Gastrocnemius medialis (tissue), 4 donors: ENCODE measurements at regions not wholly inside any gene's neighbourhood (a gene's known extent, or its start where the extent isn't known, plus 50 kb on each side); places are given as distances from the start of the nearest gene placed in this dataset.

Experiments
- ATAC-seq, 2 donors: fragments of 150-250 bp; one replicate each; pipeline ENCODE4 v1.9.1; 2016
- DNase-seq, 2 donors: peaks; one replicate each; pipeline ENCODE4 v3.0.0-alpha.2; 2019
- H3K27ac ChIP-seq, 4 donors: fragments of 200-600 bp; sonication (generic); 1 replicate in 1 of 4; 2 replicates in 3 of 4; pipeline ENCODE4 v1.5.1; 2016 to 2018; ENCODE audit warnings: mild to moderate bottlenecking in 2 of 4, moderate library complexity in 1 of 4
- H3K27me3 ChIP-seq, 3 donors: fragments of 200-600 bp; sonication (generic) in 2 of 3; 1 replicate in 1 of 3; 2 replicates in 2 of 3; pipeline versions ENCODE4 v1.5.1 to v1.6.0; 2016 to 2019; ENCODE audit warnings: mild to moderate bottlenecking in 1 of 3, moderate library complexity in 1 of 3
- H3K36me3 ChIP-seq, 2 donors: fragments of 200-600 bp; sonication (generic) in 1 of 2; one replicate each; pipeline ENCODE4 v1.5.1; 2017 to 2018
- H3K4me1 ChIP-seq, 2 donors: fragments of 200-600 bp; sonication (generic) in 1 of 2; one replicate each; pipeline ENCODE4 v1.5.1; 2016 to 2017; ENCODE audit warnings: mild to moderate bottlenecking in 2 of 2
- H3K4me3 ChIP-seq, 4 donors: fragments of 200-600 bp; sonication (generic) in 3 of 4; 1 replicate in 1 of 4; 2 replicates in 3 of 4; pipeline ENCODE4 v1.5.1; 2016 to 2019; ENCODE audit warnings: mild to moderate bottlenecking in 2 of 4
- H3K9me3 ChIP-seq, 3 donors: fragments of 200-600 bp; sonication (generic) in 2 of 3; 1 replicate in 1 of 3; 2 replicates in 2 of 3; pipeline ENCODE4 v1.5.1; 2016 to 2019
- POLR2A ChIP-seq, 2 donors: fragments of 450-650 bp; IDR thresholded peaks; one replicate each; pipeline ENCODE4 v1.6.1; 2017; ENCODE audit warnings: antibody characterized with exemption in 2 of 2, mild to moderate bottlenecking in 2 of 2, moderate library complexity in 2 of 2
- in situ Hi-C, 4 donors: fragments of 200-750 bp; cut with MboI; loops; one replicate each; pipeline versions ENCODE4 v1.15.0 to v1.8.0; 2017; ENCODE audit warnings: low sequenced_read_pairs in 4 of 4
- intact Hi-C: fragments of 100-400 bp; cut with DNase I; formaldehyde crosslinking; loops from one replicate; pipeline ENCODE4 v1.15.1; 2023; ENCODE audit warnings: low total_unique reads
- TF ChIP-seq, protein P1 (sequence below), 5 experiments: fragments of 450-650 bp in 3 of 5; fragments of 200-600 bp in 2 of 5; sonication (generic) in 2 of 5; IDR thresholded peaks in 4 of 5; conservative IDR thresholded peaks in 1 of 5; 1 replicate in 4 of 5; 2 replicates in 1 of 5; pipeline ENCODE4 v1.5.1; 2016 to 2019; ENCODE audit warnings: antibody characterized with exemption in 5 of 5, mild to moderate bottlenecking in 3 of 5, moderate library complexity in 3 of 5

DNA sequence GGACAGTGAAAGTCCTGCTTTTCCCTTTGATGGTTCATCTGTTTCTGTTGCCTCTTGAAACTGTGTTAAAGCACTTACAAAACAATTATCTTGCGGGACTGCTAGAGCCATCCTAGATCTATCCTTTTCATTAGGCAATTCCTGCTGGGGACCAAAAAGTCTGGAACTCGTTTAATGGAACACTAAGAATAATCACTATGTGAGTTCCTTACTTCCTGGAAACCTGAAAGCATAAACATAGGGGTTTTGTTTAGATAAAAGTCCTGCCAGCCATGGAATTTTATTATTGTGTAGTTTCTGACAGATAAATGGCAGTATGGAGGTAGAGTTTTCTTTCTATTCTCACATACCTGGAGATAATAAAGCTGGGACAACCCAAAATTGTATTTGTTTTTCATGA is 1133.3 kb downstream of the SORCS3 start:
- H3K4me3 ChIP-seq = no peak overlapping the region
- DNase-seq (no peak), ATAC-seq (no peak)
- no peak for TF ChIP-seq POLR2A (IDR thresholded peaks at IDR 0.05)
- TF ChIP-seq, protein P1, sequence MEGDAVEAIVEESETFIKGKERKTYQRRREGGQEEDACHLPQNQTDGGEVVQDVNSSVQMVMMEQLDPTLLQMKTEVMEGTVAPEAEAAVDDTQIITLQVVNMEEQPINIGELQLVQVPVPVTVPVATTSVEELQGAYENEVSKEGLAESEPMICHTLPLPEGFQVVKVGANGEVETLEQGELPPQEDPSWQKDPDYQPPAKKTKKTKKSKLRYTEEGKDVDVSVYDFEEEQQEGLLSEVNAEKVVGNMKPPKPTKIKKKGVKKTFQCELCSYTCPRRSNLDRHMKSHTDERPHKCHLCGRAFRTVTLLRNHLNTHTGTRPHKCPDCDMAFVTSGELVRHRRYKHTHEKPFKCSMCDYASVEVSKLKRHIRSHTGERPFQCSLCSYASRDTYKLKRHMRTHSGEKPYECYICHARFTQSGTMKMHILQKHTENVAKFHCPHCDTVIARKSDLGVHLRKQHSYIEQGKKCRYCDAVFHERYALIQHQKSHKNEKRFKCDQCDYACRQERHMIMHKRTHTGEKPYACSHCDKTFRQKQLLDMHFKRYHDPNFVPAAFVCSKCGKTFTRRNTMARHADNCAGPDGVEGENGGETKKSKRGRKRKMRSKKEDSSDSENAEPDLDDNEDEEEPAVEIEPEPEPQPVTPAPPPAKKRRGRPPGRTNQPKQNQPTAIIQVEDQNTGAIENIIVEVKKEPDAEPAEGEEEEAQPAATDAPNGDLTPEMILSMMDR (IDR thresholded peaks at IDR 0.05 in 4 of 5, conservative IDR thresholded peaks at IDR 0.05 in 1 of 5) = no peak
- no peaks in the 10 kb centered on the region for H3K36me3 ChIP-seq
- no peaks in the 10 kb centered on the region for H3K27me3 ChIP-seq
- intact Hi-C loops (no loop called here), in situ Hi-C loops (no loop called here)
- H3K27ac ChIP-seq = no peak overlapping the region
- no peaks in the 10 kb centered on the region for H3K9me3 ChIP-seq
- no peaks in the 10 kb centered on the region for H3K4me1 ChIP-seq

DNA sequence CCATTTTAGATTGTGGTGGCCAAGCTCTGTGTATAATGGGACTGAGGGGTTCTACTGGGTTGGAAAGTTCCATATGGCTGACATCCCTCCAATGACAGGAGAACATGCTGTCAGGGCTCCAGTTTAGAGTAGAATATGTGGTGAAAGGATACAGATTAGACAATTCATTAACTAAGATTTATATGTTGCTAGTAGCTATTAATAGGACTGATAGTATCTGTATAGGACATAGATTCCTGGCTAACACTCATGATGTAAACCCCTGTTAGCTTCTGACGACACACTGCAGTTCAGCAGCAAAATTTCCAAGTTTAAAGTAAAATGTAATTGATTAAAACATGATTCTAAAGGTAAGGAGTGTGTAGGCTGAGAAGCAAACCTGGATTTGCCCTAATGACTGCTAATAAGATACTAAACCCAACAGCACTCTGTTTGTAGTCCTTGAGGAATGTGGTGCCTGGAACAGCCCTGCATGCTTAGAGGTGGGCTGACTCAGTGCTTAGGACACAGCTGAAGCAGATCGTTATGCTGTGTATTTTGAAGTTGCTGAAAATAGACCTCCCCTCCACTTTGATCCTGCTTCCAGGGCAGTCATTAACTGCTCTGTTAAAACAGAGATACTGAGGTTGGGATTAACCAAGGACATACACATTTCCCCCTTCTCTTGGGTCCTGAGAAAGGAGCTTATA is 1129.6 kb downstream of the SORCS3 start:
- intact Hi-C loops = no loop called here

DNA sequence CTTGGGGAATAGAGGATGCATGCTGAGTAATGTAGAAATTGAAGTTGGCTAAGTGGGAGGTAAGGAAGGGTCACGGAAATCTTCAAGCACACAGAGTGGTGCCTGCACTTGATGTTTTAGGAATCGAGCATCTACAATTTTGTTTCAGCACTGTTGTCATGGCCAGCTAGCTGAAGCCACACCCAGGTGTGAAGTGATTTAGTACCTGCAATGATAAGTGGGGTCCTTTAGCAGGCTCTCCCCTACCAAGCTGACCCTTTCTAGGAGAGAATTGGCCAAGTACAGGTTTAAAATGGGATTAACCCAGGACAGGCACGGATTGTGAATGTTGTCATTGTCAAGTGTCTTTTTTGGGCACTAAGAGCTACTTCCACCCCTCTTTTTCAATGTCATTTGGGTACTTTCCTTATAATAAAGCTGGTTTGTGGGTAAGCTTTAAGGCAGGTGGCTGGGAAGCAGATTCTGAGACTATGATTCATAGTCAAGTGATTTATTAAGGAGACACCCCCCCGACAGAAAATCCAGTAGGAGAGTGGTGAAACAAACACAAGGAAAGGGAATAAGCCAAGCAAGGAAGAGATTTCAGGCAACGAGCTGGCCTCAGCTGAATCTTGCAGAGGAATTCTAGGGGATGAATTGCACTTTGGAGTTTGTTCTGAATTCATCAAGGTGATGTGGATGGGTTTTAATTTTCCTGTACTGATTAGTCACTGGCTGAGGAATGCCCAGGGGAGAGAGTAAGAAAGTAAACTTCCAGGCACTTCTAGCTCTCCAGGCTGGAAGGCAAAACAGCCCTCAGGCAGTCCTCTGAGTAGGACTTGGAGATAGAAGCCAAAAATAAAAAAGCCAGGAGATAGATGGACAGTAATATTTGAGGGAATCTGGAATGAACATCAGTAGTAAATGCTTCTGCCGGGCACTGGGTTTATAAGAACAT is 1128.4 kb downstream of the SORCS3 start:
- DNase-seq (no peak), ATAC-seq (no peak)
- H3K4me1 ChIP-seq = no peaks in the 10 kb centered on the region
- no peaks in the 10 kb centered on the region for H3K9me3 ChIP-seq
- no peaks in the 10 kb centered on the region for H3K36me3 ChIP-seq
- intact Hi-C loops (no loop called here), in situ Hi-C loops (no loop called here)
- no peak overlapping the region for H3K4me3 ChIP-seq
- TF ChIP-seq, protein P1 (IDR thresholded peaks at IDR 0.05 in 4 of 5, conservative IDR thresholded peaks at IDR 0.05 in 1 of 5) = no peak
- TF ChIP-seq POLR2A (IDR thresholded peaks at IDR 0.05) = no peak
- H3K27me3 ChIP-seq = no peaks in the 10 kb centered on the region
- H3K27ac ChIP-seq = no peak overlapping the region

More for the DNA sequence above, 1129.6 kb downstream of the SORCS3 start:
- H3K27me3 ChIP-seq = no peaks in the 10 kb centered on the region
- H3K36me3 ChIP-seq = no peaks in the 10 kb centered on the region
- H3K4me1 ChIP-seq = no peaks in the 10 kb centered on the region
- H3K4me3 ChIP-seq = no peak overlapping the region
- in situ Hi-C loops = no loop called here
- no peak for ATAC-seq
- no peak for DNase-seq
- no peak overlapping the region for H3K27ac ChIP-seq
- TF ChIP-seq POLR2A (IDR thresholded peaks at IDR 0.05) = no peak
- TF ChIP-seq, protein P1 (IDR thresholded peaks at IDR 0.05 in 4 of 5, conservative IDR thresholded peaks at IDR 0.05 in 1 of 5) = no peak
- no peaks in the 10 kb centered on the region for H3K9me3 ChIP-seq

DNA sequence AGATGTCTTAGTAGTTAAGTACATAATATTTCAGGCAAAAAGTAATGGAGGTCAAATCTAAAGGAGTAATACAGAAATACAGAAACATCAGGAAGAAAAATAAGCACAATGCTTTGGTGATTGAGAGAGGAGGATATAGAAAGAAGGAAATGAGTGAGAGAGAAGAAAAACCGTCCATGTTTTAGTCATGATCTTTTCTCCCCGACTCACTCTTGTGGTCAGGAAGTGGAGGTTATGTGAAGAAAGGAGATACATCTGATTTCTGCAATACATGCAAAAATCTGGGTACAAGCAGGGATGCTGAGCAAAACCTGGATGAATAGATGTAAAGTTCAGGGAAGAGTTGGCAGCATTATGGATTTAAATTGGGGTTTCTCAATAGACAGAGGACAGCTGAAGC is 1122.5 kb downstream of the SORCS3 start:
- no peak for TF ChIP-seq POLR2A (IDR thresholded peaks at IDR 0.05)
- TF ChIP-seq, protein P1 (IDR thresholded peaks at IDR 0.05 in 4 of 5, conservative IDR thresholded peaks at IDR 0.05 in 1 of 5) = no peak
- in situ Hi-C loops (no loop called here), intact Hi-C loops (no loop called here)
- Histone ChIP-seq H3K27ac (no peak overlapping the region), H3K4me1 (no peaks in the 10 kb centered on the region), H3K9me3 (no peaks in the 10 kb centered on the region), H3K27me3 (no peaks in the 10 kb centered on the region), H3K36me3 (no peaks in the 10 kb centered on the region), H3K4me3 (no peak overlapping the region)
- ATAC-seq = no peak
- no peak for DNase-seq
